CD1c-positive myeloid dendritic cell (primary cell): ENCODE measurements at regions not wholly inside any gene's neighbourhood (a gene's known extent, or its start where the extent isn't known, plus 50 kb on each side); places are given as distances from the start of the nearest gene placed in this dataset.

ENCODE experiments used
- DNase-seq: peaks from one replicate; pipeline ENCODE4 v3.0.0-alpha.2; 2016; ENCODE audit errors: extremely low spot score

DNA sequence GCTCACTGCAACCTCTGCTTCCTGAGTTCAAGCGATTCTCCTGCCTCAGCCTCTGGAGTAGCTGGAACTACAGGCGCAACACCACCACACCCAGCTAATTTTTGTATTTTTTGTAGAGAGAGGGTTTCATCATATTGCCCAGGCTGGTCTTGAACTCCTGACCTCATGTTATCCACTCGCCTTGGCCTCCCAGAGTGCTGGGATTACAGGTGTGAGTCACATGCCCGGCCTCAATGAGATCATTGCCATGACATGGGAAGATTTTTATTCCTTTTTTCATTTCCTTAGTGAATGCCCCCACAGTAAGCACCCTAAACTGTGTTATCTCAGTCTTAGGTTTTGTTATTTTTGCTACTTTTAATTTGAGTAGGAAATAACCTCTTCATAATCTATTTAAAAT, 977.9 kb downstream of the BRINP3 start:
- no peak for DNase-seq

DNA sequence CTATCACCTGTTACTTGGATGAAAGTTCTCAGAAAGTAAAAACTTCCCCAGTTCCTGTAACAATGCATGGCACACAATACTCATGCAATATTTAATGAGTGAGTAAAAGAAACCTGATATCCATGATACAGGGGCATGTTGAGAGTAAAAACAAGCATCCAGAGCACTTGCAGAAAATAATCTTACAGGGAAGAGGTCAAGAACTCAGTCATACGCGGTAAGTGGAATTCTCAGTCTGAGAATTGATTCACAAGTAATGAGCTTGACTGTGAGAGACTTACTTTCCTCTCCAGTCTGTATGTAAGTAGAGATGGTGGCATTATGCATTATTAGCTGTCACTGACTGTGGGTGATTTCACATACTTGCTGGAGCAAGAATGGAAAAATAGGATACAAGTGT, 976.9 kb downstream of the BRINP3 start:
- no peak for DNase-seq

DNA sequence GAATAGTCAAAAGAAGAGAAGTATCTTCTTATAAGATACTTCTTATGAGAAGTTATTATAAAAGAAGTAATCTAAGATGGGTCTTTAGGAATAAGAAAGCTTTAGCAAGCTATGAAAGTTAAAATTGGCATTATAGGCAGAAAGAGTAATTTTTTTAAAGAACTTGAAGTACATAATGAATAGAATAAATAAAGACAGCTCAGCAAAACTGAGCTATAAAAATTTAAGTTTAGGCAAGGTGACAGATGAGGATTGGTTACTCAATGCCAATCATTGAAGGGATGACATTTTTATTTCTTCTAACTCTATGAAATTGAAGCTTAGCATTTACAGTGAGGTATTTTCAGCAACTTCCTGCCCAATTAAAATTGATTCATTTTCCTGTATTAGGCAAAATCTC, 966.8 kb downstream of the BRINP3 start:
- DNase-seq = no peak

DNA sequence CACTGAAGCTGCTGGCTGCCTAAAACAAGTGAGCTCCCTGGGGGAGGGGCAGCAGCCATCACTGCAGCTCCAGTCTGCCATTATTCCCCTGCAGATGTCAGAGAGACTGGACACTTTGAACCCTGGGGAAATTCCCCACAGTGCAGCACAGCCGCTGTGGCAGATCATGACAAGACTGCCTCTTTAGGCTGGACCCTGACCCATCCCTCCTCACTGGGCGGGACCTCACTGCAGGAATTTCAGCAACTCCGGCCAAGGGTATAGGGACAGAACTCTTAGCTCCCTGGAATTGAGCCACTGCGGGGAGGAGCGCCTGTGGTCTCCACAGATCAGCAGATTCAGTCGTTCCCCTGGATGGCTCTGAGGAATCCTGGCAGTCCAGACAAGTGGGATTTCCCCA, 964.6 kb downstream of the BRINP3 start:
- no peak for DNase-seq

DNA sequence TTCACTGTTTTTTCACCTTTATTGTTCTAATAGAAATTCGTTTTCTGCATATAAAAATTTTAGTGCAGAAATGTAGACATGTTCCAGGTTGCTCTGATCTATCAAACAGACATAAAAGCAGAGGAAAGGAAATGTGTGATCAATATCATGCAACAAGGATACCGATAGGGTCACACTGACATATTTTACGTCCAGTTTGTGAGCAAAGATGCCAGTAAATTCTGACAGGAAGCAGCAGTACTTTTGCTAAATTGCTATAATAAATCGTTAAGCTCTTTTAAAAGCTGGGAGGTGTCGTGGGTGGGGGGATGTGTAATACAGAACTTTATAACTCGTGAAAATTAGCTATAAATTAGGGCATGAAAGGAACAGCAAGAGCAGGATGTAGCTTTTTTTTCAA, 955.2 kb downstream of the BRINP3 start:
- no peak for DNase-seq

DNA sequence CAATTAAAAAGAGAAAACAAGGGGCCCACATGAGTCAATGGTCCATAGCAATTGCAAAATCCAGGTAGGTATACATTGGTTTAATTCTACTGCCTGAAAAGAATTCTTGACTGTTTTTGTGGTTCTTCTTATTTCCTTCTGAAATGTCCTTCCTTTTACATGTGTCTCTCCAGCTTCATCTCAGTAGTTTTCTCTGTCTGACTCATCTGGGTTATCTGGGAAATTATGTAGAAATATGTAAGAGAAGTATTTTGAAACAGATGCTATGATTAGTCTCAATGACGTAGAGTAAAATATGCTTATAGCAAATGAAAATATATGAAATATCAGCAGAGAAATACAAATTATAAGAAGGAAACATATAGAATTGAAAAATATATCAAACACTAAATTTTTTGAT, 953.2 kb downstream of the BRINP3 start:
- no peak for DNase-seq

DNA sequence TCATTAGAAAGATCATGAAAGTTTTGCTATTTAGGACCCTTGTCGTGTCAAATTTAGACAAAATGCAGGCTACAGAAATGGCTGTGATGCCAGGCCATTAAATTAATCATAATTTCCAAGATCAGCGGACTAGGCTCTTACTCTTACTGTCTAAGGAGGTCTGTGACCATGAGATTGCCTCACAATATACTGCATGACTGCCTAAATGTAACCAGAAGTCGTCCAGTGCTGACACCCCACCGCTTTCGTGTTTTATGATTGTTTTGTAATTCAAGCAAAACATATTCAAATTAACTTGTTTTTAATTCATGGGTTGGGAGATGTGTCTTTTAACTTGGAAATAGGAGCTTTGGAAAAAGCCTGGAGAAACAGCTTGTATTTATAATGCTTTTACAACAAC, 947.5 kb downstream of the BRINP3 start:
- DNase-seq = no peak

DNA sequence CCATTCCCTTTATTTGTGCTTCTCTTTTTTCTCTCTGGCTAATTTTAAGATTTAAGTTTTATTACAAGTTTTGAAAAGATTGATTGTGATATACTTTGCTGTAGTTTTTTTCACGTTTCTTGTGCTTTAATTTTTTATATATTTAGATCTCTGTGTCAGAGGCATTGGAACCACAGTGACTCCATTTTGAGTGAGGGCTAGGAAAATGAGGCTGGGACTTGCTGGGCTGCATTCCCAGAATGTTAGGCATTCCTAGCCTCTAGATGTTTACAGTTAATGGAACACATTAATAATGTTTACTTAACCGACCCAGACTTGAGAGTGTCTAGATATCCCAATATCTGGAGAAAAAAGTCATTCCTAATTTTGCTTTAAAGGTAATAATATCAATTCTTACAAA, 939.4 kb downstream of the BRINP3 start:
- DNase-seq = no peak

DNA sequence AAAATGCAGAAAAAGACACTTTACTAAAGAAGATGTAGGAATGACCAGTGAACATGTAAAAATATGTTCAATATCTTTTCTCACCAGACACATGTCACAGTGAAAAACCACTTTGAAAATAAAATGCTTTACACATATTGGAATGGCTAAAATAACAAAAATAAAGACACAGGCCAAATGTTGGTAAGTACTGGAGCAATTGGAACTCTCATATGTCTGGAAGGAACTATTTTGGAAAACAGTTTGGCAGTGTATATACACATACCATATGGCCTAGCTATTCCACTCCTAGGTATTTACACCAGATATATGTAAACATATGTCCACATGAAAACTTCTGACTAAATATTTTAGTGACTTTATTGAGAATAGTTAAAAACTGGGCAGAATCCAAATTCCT, 927.2 kb downstream of the BRINP3 start:
- DNase-seq = no peak

DNA sequence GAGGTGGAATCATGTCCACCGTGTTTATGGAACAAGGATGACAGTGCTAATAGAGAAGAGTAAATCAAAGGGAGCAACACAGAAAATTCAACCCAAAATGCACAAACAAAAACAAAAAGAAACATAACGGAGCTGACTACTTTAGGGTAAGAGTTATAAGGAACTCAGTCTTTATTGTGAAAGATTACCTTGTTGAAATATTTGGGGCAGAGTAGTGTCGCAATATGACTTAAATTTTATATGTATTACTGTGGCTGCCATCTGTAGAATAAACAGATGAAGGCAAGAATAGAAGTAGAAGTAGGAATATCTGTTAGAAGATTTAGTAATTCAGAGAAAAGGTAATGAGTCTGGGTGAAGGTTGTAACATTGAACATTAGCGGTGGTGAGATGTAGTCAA, 913.9 kb downstream of the BRINP3 start:
- DNase-seq = no peak

DNA sequence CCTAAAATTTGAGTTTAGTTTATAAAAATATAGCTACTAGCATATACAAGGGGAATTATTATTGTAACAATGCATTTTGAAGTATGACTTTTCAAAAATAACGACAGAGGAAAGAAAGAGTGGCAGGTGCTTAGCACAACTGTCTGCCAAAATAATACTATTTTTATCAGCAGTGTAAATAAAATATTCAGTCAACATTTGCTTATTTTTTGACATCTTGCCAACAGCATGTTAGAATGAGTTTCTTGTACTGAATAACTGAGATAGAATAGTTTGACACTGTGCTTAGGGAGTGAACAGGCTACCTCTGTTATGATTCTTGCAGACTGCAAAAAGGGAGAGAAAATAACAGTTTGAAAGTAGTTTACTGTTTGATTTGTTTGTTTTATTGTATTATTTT, 909.8 kb downstream of the BRINP3 start:
- DNase-seq = no peak

DNA sequence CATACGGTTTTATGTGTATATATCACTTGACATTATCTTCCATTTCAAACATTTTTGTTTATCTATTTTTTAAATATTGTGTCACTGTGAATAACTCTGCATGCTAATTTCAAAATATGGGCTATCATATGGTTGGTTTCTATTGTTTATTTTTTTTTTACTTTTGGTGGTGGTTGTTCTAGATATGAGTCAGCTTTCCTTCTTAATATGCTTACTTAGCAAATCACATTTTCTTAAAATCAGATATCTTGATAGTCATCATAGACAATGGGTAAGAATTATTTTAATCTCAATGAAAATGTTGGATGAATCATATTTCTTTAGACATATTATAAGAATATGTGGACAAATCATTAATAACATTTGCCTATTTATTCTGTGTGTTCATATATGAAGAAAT, 881.5 kb downstream of the BRINP3 start:
- DNase-seq = no peak

DNA sequence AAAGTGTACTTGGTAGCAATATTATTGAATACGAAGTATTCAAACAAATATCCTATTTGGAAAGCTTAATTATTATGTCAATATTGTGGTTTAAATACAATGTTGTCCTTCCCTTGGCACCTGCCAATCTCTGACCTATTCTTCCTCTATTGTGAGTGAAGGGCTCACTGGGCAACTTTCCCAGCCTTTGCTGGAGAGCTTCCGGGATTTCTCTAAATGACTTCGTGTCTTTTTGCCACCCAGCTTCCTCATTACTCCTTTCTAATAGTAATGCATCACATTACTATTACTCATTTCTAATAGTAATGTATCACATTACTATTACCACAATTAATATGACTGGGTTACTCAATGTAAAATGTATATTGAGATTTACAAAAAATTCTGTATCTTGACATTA, 880.6 kb downstream of the BRINP3 start:
- DNase-seq = no peak

DNA sequence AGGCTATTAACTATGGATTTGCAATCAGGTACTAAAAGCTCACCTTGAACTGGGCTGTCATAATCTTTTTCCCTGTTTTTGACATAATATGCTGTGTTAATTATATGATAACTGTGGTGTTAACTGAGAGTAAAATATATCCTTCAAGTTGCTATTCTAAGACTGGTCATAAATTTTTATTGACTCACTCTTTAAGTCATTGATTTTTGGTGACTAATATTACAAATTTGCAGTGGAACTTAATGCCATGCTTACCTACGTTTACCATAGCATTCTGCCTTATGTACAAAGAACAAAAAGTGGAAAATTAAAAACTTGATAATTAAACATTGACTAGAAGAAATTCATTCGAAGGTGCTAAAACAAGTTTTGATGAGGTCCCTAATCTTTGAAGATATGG, 872.4 kb downstream of the BRINP3 start:
- no peak for DNase-seq

DNA sequence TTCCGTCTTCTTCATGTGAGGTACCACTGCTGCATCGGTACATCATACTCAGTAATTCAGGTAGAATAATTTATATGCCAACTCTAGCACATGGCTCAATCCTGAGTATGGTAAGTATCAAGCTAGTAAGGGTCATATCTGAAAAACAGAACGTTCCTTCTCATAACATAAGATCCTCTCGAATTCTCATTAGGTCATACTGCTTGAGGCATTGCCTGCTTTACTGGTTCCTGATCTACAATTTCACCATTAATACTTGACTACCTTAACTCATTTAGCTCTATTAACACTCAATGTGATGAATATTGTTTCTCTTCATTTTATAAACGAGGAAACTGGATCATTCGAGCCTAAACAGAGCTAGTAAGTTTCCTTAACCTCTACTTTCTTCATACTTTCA, 871.6 kb downstream of the BRINP3 start:
- no peak for DNase-seq

DNA sequence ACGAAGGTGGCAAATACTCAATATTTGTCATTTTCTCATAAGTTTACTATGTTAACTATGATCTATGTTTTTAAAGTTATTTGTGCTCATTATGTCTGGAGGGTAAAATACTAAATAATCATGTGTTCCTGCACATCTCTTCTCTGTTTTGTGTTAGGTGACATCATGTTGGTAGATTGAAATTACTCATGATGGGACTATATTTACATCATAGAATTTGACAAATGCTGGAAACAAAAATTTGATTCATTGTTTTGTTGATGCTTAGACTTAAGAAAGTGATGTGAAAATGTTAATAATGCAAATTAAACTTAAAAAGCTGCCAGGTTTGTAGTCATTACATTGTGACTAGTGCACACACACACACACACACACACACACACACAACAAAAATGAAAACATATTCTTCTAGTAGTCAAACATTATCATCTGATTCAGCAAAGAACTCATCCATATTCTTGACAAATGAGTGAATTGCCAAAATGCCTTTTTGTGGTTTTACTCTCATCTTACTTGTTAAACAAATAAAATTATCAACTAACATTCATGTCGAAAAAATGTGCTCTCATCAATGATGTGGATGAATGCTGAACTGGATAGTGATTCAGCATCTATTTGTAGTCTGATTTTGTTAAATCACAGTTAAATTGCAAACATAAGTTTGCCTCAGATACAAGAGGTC, 870.7 kb downstream of the BRINP3 start:
- no peak for DNase-seq

DNA sequence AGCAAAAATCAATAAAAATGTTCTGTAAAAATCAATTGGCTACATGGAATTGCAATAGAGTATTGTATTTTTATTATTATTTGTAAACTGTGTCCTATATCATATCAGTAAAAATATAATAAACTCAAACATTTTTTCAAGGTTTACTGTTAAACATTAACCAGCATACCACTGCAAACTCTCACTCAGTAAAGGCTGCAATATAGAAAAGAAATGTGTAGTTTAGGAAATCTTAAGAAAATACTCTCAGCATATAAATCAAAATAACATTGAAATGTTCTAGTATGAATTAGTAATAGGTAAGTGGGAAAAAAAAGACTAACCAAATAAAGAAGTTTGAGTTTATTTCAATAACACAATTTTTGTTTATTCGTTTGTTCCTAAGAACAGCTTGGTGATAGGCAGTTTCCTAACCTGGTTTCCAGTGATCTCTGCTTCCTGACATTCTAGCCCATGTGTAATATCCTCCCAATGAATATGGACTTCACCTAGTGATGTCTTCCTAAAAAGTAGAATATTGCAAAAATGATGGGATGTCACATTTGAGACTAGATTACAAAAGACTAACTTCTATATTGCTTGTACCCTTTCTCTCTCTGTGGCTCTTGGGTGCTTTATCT, 870.1 kb downstream of the BRINP3 start:
- no peak for DNase-seq

DNA sequence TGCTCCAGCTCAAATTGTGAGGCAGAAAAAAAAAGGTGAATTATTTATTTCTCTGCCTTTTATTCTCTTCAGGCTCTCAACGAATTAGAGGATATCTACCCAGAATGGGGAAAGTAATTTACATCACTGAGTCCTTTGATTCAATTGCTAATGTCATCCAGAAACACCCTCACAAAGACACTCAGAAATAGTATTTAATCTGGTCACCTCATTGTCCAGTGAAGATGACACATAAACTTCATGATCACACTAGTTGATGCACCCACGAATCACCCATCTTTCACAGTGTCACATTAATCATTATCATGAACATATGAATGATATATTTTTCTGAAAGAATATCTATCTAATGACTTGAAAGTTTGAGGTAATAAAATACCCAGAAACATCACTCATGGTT, 868.5 kb downstream of the BRINP3 start:
- no peak for DNase-seq

DNA sequence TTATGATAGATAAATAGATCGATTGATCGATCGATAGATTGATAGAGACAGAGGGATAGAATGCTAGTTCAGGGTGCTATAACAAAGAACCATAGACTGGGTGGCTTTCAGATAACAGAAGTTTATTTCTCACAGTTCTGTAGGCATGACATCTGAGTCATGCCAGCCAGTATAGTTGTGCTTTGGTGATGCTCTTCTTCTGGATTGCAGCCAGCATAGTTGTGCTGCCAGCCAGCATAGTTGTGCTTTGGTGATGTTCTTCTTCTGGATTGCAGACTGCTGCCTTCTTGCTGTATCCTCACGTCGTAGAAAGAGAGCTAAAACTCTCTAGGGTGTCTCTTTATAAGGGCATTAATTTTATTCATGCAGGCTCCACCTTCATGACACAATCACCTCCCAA, 860.8 kb downstream of the BRINP3 start:
- no peak for DNase-seq

DNA sequence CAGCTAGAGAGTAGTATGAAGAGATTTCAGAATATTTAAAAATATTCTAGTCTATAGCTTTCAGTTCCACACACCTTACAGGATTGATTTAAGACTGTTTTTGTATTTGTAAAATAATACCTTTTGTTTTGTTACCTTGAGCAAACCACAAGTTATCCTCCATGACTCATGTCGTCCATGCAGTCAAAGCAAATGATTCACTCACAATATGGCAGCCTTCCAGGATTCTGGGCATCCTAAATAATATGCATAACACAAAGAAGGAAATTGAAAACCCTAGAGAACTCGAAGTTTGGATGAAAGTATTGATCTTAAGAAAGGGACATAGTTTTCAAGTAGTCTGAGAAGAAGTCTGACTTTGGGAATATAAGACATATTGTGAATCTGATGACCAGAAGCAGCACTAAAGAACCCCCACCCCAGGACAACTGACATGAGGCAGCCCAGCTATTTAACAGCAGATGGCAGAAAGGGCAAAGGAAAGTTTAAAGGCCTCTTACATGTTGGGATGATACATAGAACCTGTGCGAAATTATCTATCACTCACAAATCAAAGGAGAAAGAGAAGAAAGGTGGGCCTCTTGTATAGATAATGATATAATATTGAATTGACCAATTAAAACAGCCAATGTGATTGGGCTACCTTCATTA, 857.9 kb downstream of the BRINP3 start:
- no peak for DNase-seq

DNA sequence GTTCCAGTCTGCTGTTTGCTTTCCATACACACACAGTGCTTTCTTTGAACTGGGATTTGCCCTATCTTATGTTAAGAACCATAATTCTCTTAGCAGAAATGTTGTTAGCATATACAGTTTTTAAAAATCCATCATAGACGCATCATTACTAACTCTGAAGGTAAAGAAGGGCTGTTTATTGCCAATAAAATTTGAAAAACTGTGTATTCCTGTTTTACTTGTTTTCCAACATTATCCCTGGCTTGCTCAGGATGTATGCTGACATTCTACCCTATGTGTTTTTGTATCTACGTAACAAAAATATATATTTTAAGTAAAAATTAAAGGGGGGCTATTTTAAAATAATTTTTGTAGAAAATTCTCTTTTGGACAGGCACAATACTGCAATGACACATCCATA, 857.2 kb downstream of the BRINP3 start:
- no peak for DNase-seq

DNA sequence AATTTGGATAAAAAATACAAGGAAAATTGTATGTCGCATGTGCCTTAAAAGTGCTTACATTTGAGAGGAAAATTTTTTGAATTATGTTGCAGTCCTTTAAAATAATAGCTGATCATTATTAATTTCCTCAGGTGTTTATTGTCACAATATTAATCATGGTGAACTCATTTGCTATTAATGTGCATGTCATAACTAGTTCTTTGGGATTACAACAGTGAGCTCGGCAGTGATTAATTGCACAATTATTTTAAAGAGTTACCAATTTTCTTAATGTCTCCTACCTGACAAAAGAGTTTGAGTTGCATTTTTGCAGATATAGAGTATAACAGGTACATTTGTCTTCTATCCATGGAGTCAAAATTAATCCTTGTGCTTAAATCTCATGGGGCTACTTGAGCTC, 854.3 kb downstream of the BRINP3 start:
- DNase-seq = no peak

DNA sequence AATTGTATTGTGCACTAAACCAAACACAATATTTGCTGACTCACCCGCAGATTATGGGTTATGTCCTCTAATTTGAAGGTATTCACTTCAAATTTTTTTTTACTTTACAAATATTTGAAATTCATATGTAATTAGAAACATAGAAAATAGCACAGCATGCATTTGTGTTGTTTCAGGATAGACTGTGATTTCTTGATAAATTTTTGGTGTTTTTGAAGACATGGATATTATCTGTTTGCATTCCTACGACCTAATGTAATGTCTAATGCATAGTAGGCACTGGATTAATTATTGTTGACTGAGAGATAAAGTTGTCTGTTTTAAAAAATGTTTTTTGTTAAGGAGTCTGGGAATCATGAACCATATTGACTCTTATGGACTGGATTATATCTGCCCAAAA, 850.2 kb downstream of the BRINP3 start:
- DNase-seq = no peak

DNA sequence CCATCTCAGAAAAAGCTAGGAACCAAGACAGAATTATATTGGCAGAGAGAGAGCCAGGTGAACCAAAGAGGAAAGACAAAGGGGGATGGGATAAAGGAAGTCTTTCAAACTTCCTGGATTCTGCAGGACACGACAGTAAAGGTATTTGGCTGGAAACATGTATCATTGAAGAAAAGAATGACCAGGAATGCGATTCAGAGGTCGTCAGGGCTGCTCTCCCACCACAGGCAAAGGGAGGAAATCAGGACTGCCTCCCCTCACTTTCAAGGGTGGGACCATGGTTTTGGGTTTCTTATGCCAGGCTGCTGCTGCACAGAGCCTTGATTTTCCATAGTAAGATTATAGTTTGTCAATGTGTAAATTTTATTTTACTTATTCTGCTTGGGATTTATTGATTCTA, 848.8 kb downstream of the BRINP3 start:
- DNase-seq = no peak
